WTC11 (cell line): ENCODE measurements at regions not wholly inside any gene's neighbourhood (a gene's known extent, or its start where the extent isn't known, plus 50 kb on each side); places are given as distances from the start of the nearest gene placed in this dataset.

Experiments
- ATAC-seq: fragments of 200-7000 bp; cut with Tn5 transposase; 2 replicates; pipeline ENCODE4 v1.10.0; 2021; ENCODE audit warnings: mild to moderate bottlenecking, moderate library complexity
- CTCF ChIA-PET: fragments of 300-600 bp; sonication (Branson Sonifier 250); formaldehyde crosslinking; loops from one replicate; lab custom pipeline; 2021; ENCODE audit warnings: antibody characterized with exemption; lab: Charles Lee
- POLR2A ChIA-PET: fragments of 350-600 bp; sonication (Branson Sonifier 250); formaldehyde crosslinking; loops from one replicate; lab custom pipeline; 2021; ENCODE audit warnings: antibody characterized with exemption; lab: Charles Lee
- DNase-seq: peaks from one replicate; pipeline ENCODE4 v3.0.0; 2021; ENCODE audit warnings: low spot score
- H3K27ac Mint-ChIP-seq: 2 replicates; pipeline ENCODE4 v1.8.0; 2021; ENCODE audit warnings: mixed read lengths
- H3K27me3 Mint-ChIP-seq: 2 replicates; pipeline ENCODE4 v1.8.0; 2021; ENCODE audit warnings: low read depth, mild to moderate bottlenecking, moderate library complexity, mixed read lengths
- H3K36me3 Mint-ChIP-seq: 2 replicates; pipeline ENCODE4 v1.8.0; 2021; ENCODE audit warnings: mixed read lengths
- H3K4me1 Mint-ChIP-seq: 2 replicates; pipeline ENCODE4 v1.8.0; 2022; ENCODE audit warnings: mixed read lengths
- H3K4me3 Mint-ChIP-seq: 2 replicates; pipeline ENCODE4 v1.8.0; 2021; ENCODE audit warnings: mild to moderate bottlenecking, moderate library complexity, mixed read lengths
- H3K9me3 Mint-ChIP-seq: 2 replicates; pipeline ENCODE4 v1.8.0; 2021; ENCODE audit warnings: mixed read lengths
- ATF1 ChIP-seq: sonication (generic); formaldehyde crosslinking; IDR thresholded peaks from 2 replicates; pipeline ENCODE4 v1.8.1; 2023; ENCODE audit warnings: mild to moderate bottlenecking, moderate library complexity, missing genetic modification reagents
- CREB1 ChIP-seq: sonication (generic); formaldehyde crosslinking; IDR thresholded peaks from 2 replicates; pipeline ENCODE4 v1.8.0; 2023; ENCODE audit warnings: mild to moderate bottlenecking, missing genetic modification reagents
- EMX1 ChIP-seq: fragments of 250-450 bp; sonication (Bioruptor Pico); IDR thresholded peaks from 2 replicates; pipeline ENCODE4 v1.8.0; 2021; ENCODE audit warnings: mild to moderate bottlenecking
- MXD4 ChIP-seq: fragments of 250-450 bp; sonication (Bioruptor Pico); IDR thresholded peaks from 2 replicates; pipeline ENCODE4 v1.8.0; 2021; ENCODE audit warnings: mild to moderate bottlenecking, moderate library complexity, borderline replicate concordance
- PRRX2 ChIP-seq: fragments of 250-450 bp; sonication (Bioruptor Pico); IDR thresholded peaks from 2 replicates; pipeline ENCODE4 v1.8.0; 2021; ENCODE audit warnings: mild to moderate bottlenecking
- RORB ChIP-seq: fragments of 250-450 bp; sonication (Bioruptor Pico); IDR thresholded peaks from 2 replicates; pipeline ENCODE4 v1.9.0; 2021; ENCODE audit warnings: mild to moderate bottlenecking
- SMAD3 ChIP-seq: sonication (generic); formaldehyde crosslinking; IDR thresholded peaks from 2 replicates; pipeline ENCODE4 v1.8.0; 2022; ENCODE audit warnings: missing genetic modification reagents, mild to moderate bottlenecking, borderline replicate concordance
- ZNF219 ChIP-seq: sonication (generic); formaldehyde crosslinking; IDR thresholded peaks from 2 replicates; pipeline ENCODE4 v1.8.0; 2023; ENCODE audit warnings: missing genetic modification reagents, mild to moderate bottlenecking, borderline replicate concordance
- ZNF396 ChIP-seq: fragments of 250-450 bp; sonication (Bioruptor Pico); IDR thresholded peaks from 2 replicates; pipeline ENCODE4 v1.8.0; 2021; ENCODE audit warnings: mild to moderate bottlenecking, moderate library complexity, borderline replicate concordance
- TF ChIP-seq, protein P1 (sequence below): fragments of 200-600 bp; IDR thresholded peaks from 2 replicates; pipeline ENCODE4 v1.8.0; 2022; ENCODE audit warnings: antibody characterized with exemption
- TF ChIP-seq, protein P2 (sequence below): fragments of 250-450 bp; sonication (Bioruptor Pico); IDR thresholded peaks from 2 replicates; pipeline ENCODE4 v2.1.2; 2022; ENCODE audit warnings: mild to moderate bottlenecking, moderate library complexity
- TF ChIP-seq, protein P3 (sequence below): sonication (generic); formaldehyde crosslinking; IDR thresholded peaks from 2 replicates; pipeline ENCODE4 v1.8.1; 2023; ENCODE audit warnings: mild to moderate bottlenecking, missing genetic modification reagents, borderline replicate concordance
- TF ChIP-seq, protein P4 (sequence below): sonication (generic); formaldehyde crosslinking; IDR thresholded peaks from 2 replicates; pipeline ENCODE4 v1.8.1; 2022; ENCODE audit warnings: missing genetic modification reagents, borderline replicate concordance
- TF ChIP-seq, protein P5 (sequence below): sonication (generic); formaldehyde crosslinking; IDR thresholded peaks from 2 replicates; pipeline ENCODE4 v1.8.0; 2023; ENCODE audit warnings: missing genetic modification reagents
- TF ChIP-seq, protein P6 (sequence below): sonication (generic); formaldehyde crosslinking; IDR thresholded peaks from 2 replicates; pipeline ENCODE4 v1.8.1; 2023; ENCODE audit warnings: mild to moderate bottlenecking, missing genetic modification reagents, moderate library complexity

DNA sequence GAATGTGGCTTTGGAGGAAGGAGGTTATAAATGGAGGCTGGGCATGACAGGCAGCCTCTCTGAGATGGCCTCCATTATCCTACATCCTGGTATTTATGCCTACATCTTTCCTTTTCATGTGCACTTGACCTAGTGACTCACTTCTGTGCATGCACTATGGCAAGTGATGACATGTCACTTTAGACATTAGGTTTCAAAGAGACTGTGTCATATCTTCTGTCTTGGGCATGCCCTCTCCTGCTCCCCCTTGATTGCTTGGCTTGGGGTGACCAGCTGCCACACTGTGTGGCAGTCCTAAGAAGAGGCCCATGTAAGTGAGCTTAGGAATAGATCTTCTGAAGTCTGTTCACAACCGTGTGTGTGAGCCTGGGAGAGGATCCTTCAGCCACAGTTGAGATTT lies 472.8 kb downstream of the FGF9 start (continued):
- TF ChIP-seq, protein P1, sequence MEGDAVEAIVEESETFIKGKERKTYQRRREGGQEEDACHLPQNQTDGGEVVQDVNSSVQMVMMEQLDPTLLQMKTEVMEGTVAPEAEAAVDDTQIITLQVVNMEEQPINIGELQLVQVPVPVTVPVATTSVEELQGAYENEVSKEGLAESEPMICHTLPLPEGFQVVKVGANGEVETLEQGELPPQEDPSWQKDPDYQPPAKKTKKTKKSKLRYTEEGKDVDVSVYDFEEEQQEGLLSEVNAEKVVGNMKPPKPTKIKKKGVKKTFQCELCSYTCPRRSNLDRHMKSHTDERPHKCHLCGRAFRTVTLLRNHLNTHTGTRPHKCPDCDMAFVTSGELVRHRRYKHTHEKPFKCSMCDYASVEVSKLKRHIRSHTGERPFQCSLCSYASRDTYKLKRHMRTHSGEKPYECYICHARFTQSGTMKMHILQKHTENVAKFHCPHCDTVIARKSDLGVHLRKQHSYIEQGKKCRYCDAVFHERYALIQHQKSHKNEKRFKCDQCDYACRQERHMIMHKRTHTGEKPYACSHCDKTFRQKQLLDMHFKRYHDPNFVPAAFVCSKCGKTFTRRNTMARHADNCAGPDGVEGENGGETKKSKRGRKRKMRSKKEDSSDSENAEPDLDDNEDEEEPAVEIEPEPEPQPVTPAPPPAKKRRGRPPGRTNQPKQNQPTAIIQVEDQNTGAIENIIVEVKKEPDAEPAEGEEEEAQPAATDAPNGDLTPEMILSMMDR = no peak
- TF ChIP-seq ZNF219 (CRISPR knock-in tag) (no peak), CREB1 (CRISPR knock-in tag) (no peak), ZNF396 (CRISPR knock-in tag) (no peak), RORB (CRISPR knock-in tag) (no peak), ATF1 (no peak)
- TF ChIP-seq, protein P2, sequence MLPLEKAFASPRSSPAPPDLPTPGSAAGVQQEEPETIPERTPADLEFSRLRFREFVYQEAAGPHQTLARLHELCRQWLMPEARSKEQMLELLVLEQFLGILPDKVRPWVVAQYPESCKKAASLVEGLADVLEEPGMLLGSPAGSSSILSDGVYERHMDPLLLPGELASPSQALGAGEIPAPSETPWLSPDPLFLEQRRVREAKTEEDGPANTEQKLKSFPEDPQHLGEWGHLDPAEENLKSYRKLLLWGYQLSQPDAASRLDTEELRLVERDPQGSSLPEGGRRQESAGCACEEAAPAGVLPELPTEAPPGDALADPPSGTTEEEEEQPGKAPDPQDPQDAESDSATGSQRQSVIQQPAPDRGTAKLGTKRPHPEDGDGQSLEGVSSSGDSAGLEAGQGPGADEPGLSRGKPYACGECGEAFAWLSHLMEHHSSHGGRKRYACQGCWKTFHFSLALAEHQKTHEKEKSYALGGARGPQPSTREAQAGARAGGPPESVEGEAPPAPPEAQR (CRISPR knock-in tag) = no peak
- TF ChIP-seq, protein P3, sequence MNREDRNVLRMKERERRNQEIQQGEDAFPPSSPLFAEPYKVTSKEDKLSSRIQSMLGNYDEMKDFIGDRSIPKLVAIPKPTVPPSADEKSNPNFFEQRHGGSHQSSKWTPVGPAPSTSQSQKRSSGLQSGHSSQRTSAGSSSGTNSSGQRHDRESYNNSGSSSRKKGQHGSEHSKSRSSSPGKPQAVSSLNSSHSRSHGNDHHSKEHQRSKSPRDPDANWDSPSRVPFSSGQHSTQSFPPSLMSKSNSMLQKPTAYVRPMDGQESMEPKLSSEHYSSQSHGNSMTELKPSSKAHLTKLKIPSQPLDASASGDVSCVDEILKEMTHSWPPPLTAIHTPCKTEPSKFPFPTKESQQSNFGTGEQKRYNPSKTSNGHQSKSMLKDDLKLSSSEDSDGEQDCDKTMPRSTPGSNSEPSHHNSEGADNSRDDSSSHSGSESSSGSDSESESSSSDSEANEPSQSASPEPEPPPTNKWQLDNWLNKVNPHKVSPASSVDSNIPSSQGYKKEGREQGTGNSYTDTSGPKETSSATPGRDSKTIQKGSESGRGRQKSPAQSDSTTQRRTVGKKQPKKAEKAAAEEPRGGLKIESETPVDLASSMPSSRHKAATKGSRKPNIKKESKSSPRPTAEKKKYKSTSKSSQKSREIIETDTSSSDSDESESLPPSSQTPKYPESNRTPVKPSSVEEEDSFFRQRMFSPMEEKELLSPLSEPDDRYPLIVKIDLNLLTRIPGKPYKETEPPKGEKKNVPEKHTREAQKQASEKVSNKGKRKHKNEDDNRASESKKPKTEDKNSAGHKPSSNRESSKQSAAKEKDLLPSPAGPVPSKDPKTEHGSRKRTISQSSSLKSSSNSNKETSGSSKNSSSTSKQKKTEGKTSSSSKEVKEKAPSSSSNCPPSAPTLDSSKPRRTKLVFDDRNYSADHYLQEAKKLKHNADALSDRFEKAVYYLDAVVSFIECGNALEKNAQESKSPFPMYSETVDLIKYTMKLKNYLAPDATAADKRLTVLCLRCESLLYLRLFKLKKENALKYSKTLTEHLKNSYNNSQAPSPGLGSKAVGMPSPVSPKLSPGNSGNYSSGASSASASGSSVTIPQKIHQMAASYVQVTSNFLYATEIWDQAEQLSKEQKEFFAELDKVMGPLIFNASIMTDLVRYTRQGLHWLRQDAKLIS (CRISPR knock-in tag) = no peak

DNA sequence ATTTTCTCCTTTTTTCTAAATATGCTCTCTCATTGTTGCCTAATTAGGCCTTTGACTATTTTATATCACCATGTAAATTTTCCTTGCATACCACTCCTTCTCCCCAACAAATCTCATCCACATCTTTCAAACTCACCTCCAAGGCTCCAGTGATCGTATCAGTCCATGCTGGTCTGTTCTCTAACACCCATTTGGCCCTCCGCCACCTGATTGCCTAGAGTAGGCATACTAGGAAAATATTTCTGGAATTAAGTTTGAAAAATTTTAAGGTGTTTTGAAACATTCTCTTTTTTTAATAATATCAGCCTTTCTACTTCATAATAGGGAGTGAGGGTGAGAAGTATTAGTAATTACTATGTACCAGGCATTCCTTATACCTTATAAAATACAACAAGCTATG lies 473.9 kb downstream of the FGF9 start:
- H3K27me3 Mint-ChIP-seq = no peaks in the 10 kb centered on the region
- H3K4me3 Mint-ChIP-seq = no peak overlapping the region
- TF ChIP-seq, protein P4, sequence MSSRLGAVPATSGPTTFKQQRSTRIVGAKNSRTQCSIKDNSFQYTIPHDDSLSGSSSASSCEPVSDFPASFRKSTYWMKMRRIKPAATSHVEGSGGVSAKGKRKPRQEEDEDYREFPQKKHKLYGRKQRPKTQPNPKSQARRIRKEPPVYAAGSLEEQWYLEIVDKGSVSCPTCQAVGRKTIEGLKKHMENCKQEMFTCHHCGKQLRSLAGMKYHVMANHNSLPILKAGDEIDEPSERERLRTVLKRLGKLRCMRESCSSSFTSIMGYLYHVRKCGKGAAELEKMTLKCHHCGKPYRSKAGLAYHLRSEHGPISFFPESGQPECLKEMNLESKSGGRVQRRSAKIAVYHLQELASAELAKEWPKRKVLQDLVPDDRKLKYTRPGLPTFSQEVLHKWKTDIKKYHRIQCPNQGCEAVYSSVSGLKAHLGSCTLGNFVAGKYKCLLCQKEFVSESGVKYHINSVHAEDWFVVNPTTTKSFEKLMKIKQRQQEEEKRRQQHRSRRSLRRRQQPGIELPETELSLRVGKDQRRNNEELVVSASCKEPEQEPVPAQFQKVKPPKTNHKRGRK (CRISPR knock-in tag) = no peak
- TF ChIP-seq, protein P5, sequence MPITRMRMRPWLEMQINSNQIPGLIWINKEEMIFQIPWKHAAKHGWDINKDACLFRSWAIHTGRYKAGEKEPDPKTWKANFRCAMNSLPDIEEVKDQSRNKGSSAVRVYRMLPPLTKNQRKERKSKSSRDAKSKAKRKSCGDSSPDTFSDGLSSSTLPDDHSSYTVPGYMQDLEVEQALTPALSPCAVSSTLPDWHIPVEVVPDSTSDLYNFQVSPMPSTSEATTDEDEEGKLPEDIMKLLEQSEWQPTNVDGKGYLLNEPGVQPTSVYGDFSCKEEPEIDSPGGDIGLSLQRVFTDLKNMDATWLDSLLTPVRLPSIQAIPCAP = no peak
- TF ChIP-seq MXD4 (CRISPR knock-in tag) = no peak
- TF ChIP-seq, protein P6, sequence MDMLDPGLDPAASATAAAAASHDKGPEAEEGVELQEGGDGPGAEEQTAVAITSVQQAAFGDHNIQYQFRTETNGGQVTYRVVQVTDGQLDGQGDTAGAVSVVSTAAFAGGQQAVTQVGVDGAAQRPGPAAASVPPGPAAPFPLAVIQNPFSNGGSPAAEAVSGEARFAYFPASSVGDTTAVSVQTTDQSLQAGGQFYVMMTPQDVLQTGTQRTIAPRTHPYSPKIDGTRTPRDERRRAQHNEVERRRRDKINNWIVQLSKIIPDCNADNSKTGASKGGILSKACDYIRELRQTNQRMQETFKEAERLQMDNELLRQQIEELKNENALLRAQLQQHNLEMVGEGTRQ (CRISPR knock-in tag) = no peak
- no peak for TF ChIP-seq SMAD3 (CRISPR knock-in tag)
- no peak for TF ChIP-seq EMX1
- no peak for TF ChIP-seq PRRX2 (CRISPR knock-in tag)
- TF ChIP-seq RORB (CRISPR knock-in tag) = no peak
- H3K4me1 Mint-ChIP-seq = no peaks in the 10 kb centered on the region
- H3K36me3 Mint-ChIP-seq = no peaks in the 10 kb centered on the region
- DNase-seq (no peak), ATAC-seq (no peak)
- ChIA-PET CTCF (no interaction called here), POLR2A (no interaction called here)
- H3K27ac Mint-ChIP-seq = no peak overlapping the region; the same call in 1 of the 2 replicates
- no peaks in the 10 kb centered on the region for H3K9me3 Mint-ChIP-seq
